C1 segment of cervical spinal cord (tissue), 14 donors: ENCODE measurements at regions not wholly inside any gene's neighbourhood (a gene's known extent, or its start where the extent isn't known, plus 50 kb on each side); places are given as distances from the start of the nearest gene placed in this dataset.
"Not testable (repeated sequence)": the region's sequence is repeated elsewhere in the genome, so short reads cannot be mapped to it uniquely, and the experiment has no call there.

Source experiments
- DNase-seq, 14 donors: peaks; one replicate each; lab custom pipeline; 2025; lab: John Stamatoyannopoulos, UW

- DNase-seq, result no peak
Observed at GRCh38 chr1:224533517-224533916, 82.6 kb upstream of the CNIH3 start.

GRCh38 chr1:224534731-224535130 lies 81.4 kb upstream of the CNIH3 start:
- no peak for DNase-seq

DNA sequence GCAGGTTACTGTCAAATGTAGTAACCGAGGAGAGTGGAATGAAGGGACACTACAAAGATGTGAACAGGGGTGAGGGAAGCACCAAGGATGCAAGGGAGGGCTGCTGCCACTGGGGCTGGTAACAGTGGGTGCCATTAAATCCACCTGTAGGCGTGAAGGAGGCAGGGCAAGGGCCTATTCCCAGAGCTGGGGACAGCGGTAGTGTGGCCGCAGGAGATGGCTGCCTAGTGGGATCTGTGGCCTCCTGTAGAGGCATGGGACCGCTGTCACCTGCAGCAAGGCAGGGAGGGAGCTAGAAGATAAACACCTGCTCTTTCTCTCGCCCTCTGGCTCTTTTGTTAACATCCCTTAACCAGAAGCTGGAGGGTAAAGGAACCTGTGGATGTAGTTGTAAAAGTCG lies 80.5 kb upstream of the CNIH3 start:
- no peak for DNase-seq

GRCh38 chr1:224539971-224540370 lies 76.1 kb upstream of the CNIH3 start:
- no peak for DNase-seq

DNA sequence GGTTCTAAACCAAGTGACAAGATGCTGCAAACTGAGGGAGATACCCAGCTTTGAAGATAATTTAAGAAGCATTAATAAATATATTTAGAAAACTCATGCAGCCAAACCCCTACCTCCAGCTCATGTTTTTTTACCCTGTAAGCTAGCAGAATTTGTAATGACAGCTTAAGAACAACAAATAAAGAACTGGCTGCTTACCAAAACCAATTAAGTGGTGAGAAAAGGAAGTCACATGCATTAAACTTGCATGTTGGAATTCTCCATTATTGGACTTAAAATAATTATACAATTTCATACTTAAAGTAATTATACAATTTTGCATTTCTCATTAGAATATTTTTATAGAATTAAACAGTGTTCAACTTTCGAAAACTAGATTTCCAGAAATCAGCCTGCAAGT lies 75.6 kb upstream of the CNIH3 start:
- no peak for DNase-seq

GRCh38 chr1:224541072-224541790 lies 74.9 kb upstream of the CNIH3 start:
- no peak for DNase-seq

DNA sequence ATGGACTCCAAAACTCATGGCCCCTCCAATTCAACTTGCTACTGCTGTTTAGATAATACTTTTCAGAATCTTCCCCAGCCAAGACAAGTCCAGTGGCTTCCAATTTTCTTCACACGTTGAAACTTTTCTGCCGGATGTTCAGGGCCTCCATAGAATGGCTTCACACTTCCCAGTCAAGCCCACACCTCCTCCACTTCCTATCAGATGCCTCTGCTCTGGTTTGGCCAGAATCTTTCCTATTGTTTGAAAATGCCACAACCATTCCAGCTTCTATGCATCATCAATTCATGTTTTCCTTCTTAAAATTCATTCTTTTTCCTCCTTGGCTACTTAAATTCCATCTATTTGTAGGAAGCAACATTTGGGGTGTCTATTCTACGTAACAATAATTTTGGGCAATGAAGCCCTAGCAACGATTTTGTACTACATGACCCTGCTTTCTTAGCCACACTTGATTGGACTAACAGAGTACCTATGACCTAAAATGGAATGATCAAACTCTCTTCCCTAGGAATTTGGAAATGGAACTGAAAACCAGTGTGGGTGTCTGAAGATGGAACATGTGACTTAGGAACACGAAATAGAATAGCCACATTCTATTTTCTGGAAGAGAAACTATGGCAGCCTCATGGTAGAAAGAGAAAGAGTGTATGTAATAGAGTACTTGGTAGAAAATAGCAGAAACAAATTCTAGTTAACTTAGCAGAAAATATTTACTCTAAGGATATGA lies 74.1 kb upstream of the CNIH3 start:
- DNase-seq, result no peak

- DNase-seq, result no peak
Observed at GRCh38 chr1:224542783-224543440, 73.2 kb upstream of the CNIH3 start.

DNA sequence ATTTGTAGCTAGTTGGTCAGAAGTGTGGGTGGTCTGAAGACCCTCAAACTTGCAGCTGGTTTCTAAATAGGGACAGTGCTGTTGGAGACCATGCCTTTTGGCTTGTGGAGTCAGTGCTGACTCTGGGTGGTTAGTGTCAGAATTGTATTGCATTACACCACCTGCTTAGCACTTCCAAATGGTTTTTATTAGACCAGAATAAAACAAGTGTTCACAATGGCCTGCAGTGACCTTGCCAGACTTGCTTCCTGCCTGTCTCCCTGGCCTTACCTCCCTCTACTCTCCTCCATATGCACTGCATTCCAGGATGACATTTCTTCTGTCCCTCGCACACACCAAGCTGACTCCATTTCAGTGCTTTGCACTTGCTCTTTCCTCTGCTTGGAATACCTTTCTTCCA lies 72.7 kb upstream of the CNIH3 start:
- DNase-seq, result no peak

DNA sequence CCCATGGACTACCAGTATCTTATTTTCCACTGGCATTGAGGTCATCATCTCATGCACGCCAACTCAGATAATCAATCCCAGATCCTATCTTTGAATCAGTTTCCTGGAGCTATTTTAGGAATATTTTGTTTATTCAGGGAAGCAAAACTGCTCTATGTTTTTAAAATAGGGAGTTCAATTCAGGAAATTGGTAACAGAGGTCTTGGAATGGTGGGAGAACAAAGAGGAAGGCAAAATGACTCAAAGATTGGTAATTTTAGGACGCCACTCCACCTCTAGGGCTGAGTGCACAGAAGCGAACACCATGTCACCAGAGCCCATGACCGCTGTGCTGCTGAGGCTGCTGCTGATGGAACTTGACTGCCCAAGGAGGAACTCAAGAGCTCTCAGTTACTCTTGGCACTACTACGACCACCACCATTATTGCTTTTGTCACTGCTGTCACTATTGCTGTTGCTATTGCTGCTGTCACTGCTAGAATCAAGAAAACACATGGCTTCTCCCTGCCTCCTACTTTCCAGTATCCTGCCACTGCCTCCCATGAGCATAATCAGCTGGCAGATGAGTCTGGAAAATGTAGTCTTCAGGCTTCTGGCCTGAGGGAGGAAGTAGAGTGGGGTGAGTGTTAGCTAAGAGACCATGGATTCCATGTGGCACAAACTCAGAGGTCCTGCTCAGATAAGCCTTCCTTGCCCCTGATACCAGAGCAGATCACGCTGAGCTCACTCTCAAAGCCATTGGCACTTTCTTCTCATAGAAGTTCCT lies 71.6 kb upstream of the CNIH3 start:
- no peak for DNase-seq

DNA sequence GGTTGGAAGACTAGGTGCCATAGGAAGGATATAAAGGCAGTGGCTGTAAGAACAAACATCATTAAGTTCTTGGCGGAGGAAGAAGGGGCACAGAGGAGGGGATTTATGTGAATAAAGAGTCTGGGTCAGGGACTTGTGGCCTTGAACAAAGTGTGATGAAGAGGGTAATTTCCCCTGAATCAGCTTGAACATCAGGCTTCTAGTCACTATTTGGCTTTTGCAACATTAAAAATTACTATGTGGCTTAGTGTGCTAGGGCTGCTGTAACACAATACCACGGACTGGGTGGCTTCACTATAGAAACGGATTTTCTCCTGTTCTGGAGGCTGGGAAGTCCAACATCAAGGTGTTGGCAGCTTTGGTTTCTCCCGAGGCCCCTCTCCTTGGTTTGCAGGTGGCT lies 70.5 kb upstream of the CNIH3 start:
- no peak for DNase-seq

- no peak for DNase-seq
Observed at GRCh38 chr1:224548676-224549075, 67.4 kb upstream of the CNIH3 start.

DNA sequence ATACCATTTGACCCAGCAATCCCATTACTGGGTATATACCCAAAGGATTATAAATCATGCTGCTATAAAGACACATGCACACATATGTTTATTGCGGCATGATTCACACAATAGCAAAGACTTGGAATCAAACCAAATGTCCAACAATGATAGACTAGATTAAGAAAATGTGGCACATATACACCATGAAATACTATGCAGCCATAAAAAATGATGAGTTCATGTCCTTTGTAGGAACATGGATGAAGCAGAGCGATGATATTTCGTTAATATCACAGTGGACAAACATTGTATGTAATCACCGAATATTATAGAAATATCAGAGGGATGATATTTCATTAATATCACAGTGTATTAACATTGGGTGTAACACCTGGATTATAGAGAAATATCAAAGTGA lies 64.9 kb upstream of the CNIH3 start:
- not testable (repeated sequence) for DNase-seq

DNA sequence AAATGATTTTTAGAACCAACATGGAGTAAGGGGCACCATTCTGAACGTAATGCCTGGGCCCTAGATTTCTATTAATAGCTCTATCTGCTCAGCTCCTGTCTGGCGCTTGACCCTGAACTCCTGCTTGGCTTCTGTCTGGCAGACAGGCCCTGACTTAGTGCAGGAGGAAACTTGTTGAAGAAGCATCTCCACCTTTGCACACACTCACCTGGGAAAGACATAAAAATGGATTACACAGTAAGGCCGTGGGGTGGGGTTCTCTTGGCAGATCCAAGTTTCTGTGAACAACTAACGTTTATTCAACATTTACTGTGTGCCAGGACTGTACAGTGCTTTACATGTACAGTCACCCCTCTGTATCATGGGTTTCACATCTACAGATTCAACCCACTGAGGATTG lies 62.1 kb upstream of the CNIH3 start:
- DNase-seq, result no peak

DNA sequence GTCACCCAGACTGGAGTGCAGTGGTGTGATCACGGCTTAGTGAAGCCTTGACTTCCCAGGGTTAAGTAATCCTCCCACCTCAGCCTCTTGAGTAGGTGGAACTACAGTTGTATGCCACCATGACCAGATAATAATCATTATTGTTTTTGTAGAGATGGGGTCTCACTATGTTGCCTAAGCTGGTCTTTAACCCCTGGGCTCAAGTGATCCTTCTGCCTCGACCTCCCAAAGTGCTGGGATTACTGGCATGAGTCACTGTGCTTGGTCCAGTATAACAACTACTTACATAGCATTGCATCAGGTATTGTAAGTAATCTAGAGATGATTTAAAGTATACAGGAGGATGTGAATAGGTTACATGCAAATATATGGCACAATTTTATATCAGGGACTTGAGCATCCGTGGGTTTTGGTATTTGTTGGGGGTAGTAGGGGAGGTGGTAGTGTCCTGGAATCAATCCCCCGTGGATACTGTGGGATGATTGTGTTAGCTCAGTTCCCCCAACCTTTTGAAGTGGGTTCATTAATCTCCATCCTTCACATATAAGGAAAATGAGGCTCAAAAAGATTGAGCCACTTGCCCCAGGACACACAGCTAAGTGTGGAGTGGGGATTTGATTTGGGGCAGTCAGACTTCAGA lies 61.4 kb upstream of the CNIH3 start:
- no peak for DNase-seq

- no peak for DNase-seq
Observed at GRCh38 chr1:224558904-224559303, 57.2 kb upstream of the CNIH3 start.

GRCh38 chr1:224559981-224560728 lies 56.0 kb upstream of the CNIH3 start:
- no peak for DNase-seq

- DNase-seq, result not testable (repeated sequence)
Observed at GRCh38 chr1:224562881-224563280, 53.2 kb upstream of the CNIH3 start.

- peak in 1 of 14 donors; percentile 52 for DNase-seq
Observed at GRCh38 chr1:224563666-224564065, 52.5 kb upstream of the CNIH3 start.

DNA sequence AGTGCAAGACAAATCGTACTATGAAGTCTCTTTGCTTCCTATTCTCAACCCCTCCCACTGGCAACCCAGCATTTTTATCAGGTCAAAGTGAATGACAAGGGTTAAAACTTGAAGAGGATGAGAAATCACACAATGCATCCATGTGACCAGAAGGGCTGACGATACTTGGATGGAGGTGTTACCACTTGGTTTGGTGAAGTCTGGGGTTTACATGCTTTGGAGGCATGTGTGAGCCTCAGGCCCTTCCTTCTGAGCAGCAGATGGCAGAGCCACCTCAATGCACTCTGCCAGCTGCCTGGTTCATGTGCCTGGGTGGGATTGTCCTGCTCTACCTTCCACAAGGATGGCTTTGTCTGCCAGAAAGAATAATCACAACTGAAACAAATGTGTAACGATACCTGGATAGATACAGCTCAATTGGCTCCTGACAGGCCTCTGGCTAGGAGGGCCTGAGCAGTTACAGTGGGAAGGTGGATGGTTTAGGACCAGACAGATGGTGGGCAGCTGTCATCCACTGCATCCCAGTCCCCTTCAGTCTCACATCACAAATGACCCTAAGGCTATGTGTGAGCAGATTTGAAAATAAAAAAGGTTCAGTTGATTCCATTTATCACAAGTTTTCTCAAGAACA lies 51.5 kb upstream of the CNIH3 start:
- peak in 1 of 14 donors; percentile 43 for DNase-seq
